ENCODE measurements at regions not wholly inside any gene's neighbourhood (a gene's known extent, or its start where the extent isn't known, plus 50 kb on each side); places are given as distances from the start of the nearest gene placed in this dataset.

GRCh38 chr2:219720956-219721355, 93.5 kb downstream of the SLC4A3 start:
- Histone ChIP-seq H2AFZ (ENCODE audit: low read depth, low read length) (no peak overlapping the region), H3F3A (ENCODE audit: insufficient read depth, low read length, poor library complexity, severe bottlenecking) (no peaks in the 10 kb centered on the region), H4K20me1 (ENCODE audit: insufficient read depth) (no peaks in the 10 kb centered on the region), H3K4me3 (ENCODE audit: low read length) (no peak overlapping the region), H3K36me3 (ENCODE audit: insufficient read depth, low read length) (no peaks in the 10 kb centered on the region), H3K9ac (ENCODE audit: low read length) (no peak overlapping the region), H3K9me2 (ENCODE audit: insufficient read depth, low read length) (no peaks in the 10 kb centered on the region), H3K27ac (ENCODE audit: low read length) (no peak overlapping the region), H3K27me3 (ENCODE audit: insufficient read depth, low read depth, low read length) (no peaks in the 10 kb centered on the region), H3K9me3 (ENCODE audit: low read length) (no peaks in the 10 kb centered on the region), H3K79me2 (replicated peaks; ENCODE audit: insufficient read depth, low read length) (no peaks in the 10 kb centered on the region), H3K4me2 (ENCODE audit: low read length) (no peak overlapping the region)
- TF ChIP-seq RAD21 (conservative IDR thresholded peaks at IDR 0.05) (no peak), SMC3 (conservative IDR thresholded peaks at IDR 0.05; ENCODE audit: poor library complexity) (no peak), EP300 (conservative IDR thresholded peaks at IDR 0.05; ENCODE audit: poor library complexity, severe bottlenecking) (no peak), CTCF (IDR thresholded peaks at IDR 0.05; ENCODE audit: poor library complexity, severe bottlenecking) (no peak), POLR2AphosphoS5 (IDR thresholded peaks at IDR 0.05) (no peak), MXI1 (conservative IDR thresholded peaks at IDR 0.05; ENCODE audit: poor library complexity, severe bottlenecking) (no peak), TAF1 (IDR thresholded peaks at IDR 0.05; ENCODE audit: low read depth) (no peak), REST (IDR thresholded peaks at IDR 0.05; ENCODE audit: borderline replicate concordance) (no peak), EZH2 (IDR thresholded peaks at IDR 0.05; ENCODE audit: borderline replicate concordance, insufficient read depth, low read length, poor library complexity, severe bottlenecking) (no peak)

- no peak overlapping the region for H3K4me3 ChIP-seq (ENCODE audit: low read length)
- H4K20me1 ChIP-seq (ENCODE audit: insufficient read depth), result no peaks in the 10 kb centered on the region
- no peaks in the 10 kb centered on the region for H3K9me3 ChIP-seq (ENCODE audit: low read length)
- H3K9me2 ChIP-seq (ENCODE audit: insufficient read depth, low read length), result no peaks in the 10 kb centered on the region
- no peaks in the 10 kb centered on the region for H3K36me3 ChIP-seq (ENCODE audit: insufficient read depth, low read length)
- TF ChIP-seq RAD21 (conservative IDR thresholded peaks at IDR 0.05) (no peak), SMC3 (conservative IDR thresholded peaks at IDR 0.05; ENCODE audit: poor library complexity) (no peak), MXI1 (conservative IDR thresholded peaks at IDR 0.05; ENCODE audit: poor library complexity, severe bottlenecking) (no peak), TAF1 (IDR thresholded peaks at IDR 0.05; ENCODE audit: low read depth) (no peak), EZH2 (IDR thresholded peaks at IDR 0.05; ENCODE audit: borderline replicate concordance, insufficient read depth, low read length, poor library complexity, severe bottlenecking) (no peak), EP300 (conservative IDR thresholded peaks at IDR 0.05; ENCODE audit: poor library complexity, severe bottlenecking) (no peak), POLR2AphosphoS5 (IDR thresholded peaks at IDR 0.05) (no peak), REST (IDR thresholded peaks at IDR 0.05; ENCODE audit: borderline replicate concordance) (no peak)
- H3K4me2 ChIP-seq (ENCODE audit: low read length), result no peak overlapping the region
- H3K79me2 ChIP-seq (replicated peaks; ENCODE audit: insufficient read depth, low read length), result no peaks in the 10 kb centered on the region
- H3F3A ChIP-seq (ENCODE audit: insufficient read depth, low read length, poor library complexity, severe bottlenecking), result no peaks in the 10 kb centered on the region
- H3K9ac ChIP-seq (ENCODE audit: low read length), result no peak overlapping the region
- no peak overlapping the region for H2AFZ ChIP-seq (ENCODE audit: low read depth, low read length)
- no peaks in the 10 kb centered on the region for H3K27me3 ChIP-seq (ENCODE audit: insufficient read depth, low read depth, low read length)
- H3K27ac ChIP-seq (ENCODE audit: low read length), result no peak overlapping the region
Measured at GRCh38 chr2:219722276-219722879, 94.9 kb downstream of the SLC4A3 start.
